Muscle of leg (tissue), 3 donors: ENCODE measurements at regions not wholly inside any gene's neighbourhood (a gene's known extent, or its start where the extent isn't known, plus 50 kb on each side); places are given as distances from the start of the nearest gene placed in this dataset.

Experiments
- DNase-seq: peaks from one replicate; pipeline ENCODE4 v3.0.0; 2013
- H3K27ac ChIP-seq: one replicate; pipeline ENCODE4 v1.5.1; 2013; ENCODE audit warnings: mild to moderate bottlenecking, low read length, control low read depth
- H3K27me3 ChIP-seq: one replicate; pipeline ENCODE4 v1.6.1; 2013; ENCODE audit warnings: low read length; ENCODE audit not compliant: control insufficient read depth, insufficient read depth
- H3K36me3 ChIP-seq: one replicate; pipeline ENCODE4 v1.6.1; 2013; ENCODE audit warnings: low read length; ENCODE audit not compliant: control insufficient read depth, insufficient read depth
- H3K4me1 ChIP-seq: one replicate; pipeline ENCODE4 v1.6.1; 2013; ENCODE audit warnings: low read length; ENCODE audit not compliant: control insufficient read depth, insufficient read depth
- H3K4me3 ChIP-seq: one replicate; pipeline ENCODE4 v1.5.1; 2013; ENCODE audit warnings: low read length, control low read depth
- H3K9me3 ChIP-seq: replicated peaks from 2 replicates; pipeline ENCODE4 v1.6.1; 2013; ENCODE audit warnings: low read depth, low read length; ENCODE audit not compliant: control insufficient read depth
- WGBS: methylation state at CpG from one replicate; pipeline ENCODE4 v1.1.5; 2013; ENCODE audit warnings: missing lambda C conversion rate; ENCODE audit not compliant: insufficient coverage; 5-methylcytosine and 5-hydroxymethylcytosine counted together

DNA sequence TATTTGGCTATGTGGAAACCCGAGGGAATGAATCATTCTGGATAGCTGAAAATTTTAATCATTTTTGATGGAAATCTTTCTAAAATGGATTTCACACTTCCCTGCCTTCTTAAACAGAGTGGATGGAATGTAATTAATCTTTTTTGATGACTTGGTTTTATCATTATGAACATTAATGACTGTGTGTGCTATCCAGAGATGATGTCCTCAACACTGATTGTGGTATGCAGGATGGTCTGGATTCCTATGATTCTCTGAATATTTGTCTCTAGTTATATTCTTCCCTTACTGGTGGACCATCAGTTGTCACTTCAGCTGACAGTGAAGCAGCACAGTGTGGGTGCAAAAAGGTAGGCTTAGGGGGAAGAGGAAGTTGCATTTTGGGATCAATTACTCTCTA lies 513.5 kb downstream of the LMO4 start:
- H3K27me3 ChIP-seq = no peaks in the 10 kb centered on the region
- H3K4me1 ChIP-seq = no peaks in the 10 kb centered on the region
- H3K36me3 ChIP-seq = no peaks in the 10 kb centered on the region
- H3K9me3 ChIP-seq = no peaks in the 10 kb centered on the region
- no peak for DNase-seq
- no peak overlapping the region for H3K27ac ChIP-seq
- no CpG with 5 or more reads among the region's 1 CpG for WGBS
- no peak overlapping the region for H3K4me3 ChIP-seq

DNA sequence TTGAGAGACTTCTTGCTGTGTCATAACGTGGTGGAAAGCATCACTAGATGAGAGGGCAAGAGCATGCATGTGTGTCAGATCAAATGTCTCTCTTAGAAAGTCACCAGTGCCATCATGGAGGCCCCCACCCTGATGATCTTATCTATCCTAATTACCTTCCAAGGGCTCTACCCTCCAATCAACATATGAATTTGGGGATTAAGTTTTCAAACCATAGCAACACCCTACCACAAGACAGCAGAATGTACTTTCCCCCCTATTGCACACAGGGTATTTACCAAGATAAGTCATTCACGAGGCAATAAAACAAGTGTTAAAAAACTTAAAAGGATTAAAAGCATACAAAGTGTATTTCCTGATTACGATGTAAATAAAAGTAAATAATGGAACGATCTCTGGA lies 515.6 kb downstream of the LMO4 start:
- Histone ChIP-seq H3K9me3 (no peaks in the 10 kb centered on the region), H3K4me1 (no peaks in the 10 kb centered on the region), H3K4me3 (no peak overlapping the region), H3K27ac (no peak overlapping the region), H3K36me3 (no peaks in the 10 kb centered on the region), H3K27me3 (no peaks in the 10 kb centered on the region)
- DNase-seq = no peak
- WGBS = no CpG with 5 or more reads among the region's 4 CpGs

DNA sequence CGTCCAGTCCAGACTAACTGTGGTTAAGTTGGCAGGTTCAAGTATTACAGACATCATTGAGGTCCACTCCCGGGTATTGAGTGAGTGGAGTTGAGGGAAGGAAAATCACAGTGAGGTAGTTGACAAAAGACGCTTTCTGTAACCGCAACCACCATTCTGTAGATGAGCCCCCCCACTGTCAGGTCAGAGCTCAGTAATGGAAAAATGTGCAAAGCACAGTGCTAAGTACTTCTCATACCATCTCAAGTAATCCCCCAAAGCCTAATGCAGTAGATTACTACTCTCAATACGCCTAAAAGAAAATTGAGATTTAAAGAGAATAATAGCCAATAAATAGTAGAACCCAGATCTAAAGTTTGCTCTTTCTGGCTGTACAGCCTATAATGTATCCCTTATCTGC lies 522.8 kb downstream of the LMO4 start:
- Histone ChIP-seq H3K27ac (no peak overlapping the region), H3K4me1 (no peaks in the 10 kb centered on the region), H3K9me3 (no peaks in the 10 kb centered on the region), H3K4me3 (no peak overlapping the region), H3K27me3 (no peaks in the 10 kb centered on the region), H3K36me3 (no peaks in the 10 kb centered on the region)
- no peak for DNase-seq
- WGBS = 65% methylated on average over 2 of the region's 5 CpGs

DNA sequence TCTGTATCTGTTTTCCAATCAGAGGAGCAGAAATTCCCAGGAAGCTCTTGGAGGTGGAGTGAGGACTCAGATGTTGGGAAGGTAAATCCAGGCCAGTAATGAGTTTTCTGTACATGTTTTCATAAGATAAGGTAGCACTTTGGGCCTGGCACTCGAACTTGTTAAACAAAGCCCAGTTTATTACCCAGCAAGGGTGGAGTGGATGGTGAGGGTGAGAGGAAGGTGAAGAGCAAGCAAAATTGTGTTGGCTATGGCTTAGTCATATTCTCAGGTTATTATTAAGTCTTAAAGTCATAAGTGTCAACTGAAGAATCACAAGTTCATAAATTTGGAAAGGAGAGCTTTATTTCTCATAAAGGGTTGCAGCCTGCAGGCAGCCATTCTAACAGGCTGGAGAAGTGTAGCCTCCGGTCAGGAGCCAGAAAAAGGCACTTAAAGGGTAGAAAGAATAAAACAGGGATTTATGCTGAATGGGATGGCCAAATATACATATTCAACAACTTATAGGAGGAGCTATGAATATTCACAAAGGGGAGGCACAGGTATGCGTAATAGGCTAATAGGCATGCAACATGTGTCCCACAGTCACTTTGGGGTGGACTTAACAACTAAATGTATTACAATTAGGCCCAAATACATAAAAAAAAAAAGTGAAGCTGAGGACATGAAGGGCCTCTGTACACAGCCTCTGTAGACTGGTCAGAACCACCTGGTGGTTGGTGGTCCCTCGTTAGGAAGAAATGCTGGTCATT lies 523.9 kb downstream of the LMO4 start:
- Histone ChIP-seq H3K9me3 (no peaks in the 10 kb centered on the region), H3K27me3 (no peaks in the 10 kb centered on the region), H3K4me3 (no peak overlapping the region), H3K4me1 (no peaks in the 10 kb centered on the region), H3K27ac (no peak overlapping the region), H3K36me3 (no peaks in the 10 kb centered on the region)
- DNase-seq = no peak
- WGBS = 86% methylated on average over 2 of the region's 4 CpGs

DNA sequence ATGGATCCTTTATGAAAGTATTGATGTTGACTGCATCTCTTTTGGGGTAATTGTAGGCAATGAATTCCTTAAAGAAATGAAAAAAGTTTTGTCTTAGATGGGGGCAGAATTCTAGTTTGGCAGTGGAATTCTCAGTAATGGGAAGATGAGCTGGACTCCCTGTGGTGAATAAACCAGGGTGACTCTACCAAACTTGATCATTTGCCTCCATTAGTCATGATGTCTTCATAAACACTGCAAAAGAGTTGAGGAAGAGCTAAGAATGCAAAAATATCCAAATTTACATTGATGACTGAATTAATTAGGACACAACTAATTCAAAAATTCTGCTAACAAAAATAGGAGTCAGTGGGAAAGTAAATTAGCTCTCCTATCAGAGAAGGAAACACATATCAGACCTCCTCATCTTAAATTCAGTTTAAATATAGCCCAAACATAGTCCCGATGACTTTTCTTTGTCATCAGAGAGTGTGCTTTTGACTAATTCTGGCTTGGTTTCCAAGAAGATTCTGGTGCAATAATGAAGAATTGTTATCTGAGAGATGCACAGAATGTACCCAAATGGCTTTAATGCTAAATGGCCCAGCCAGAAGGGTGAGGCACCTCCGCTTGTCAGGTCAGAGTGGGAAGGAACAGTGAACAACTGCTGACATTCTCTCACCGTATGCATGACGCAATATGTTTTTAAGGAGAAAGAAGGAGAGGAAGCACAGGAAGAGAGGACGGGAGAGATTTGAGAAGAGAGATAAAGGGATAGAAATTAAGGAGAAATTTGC lies 525.1 kb downstream of the LMO4 start:
- H3K27ac ChIP-seq = no peak overlapping the region
- H3K4me1 ChIP-seq = no peaks in the 10 kb centered on the region
- H3K36me3 ChIP-seq = no peaks in the 10 kb centered on the region
- no peak for DNase-seq
- no peak overlapping the region for H3K4me3 ChIP-seq
- no peaks in the 10 kb centered on the region for H3K9me3 ChIP-seq
- WGBS = 90% methylated on average over 2 of the region's 5 CpGs
- H3K27me3 ChIP-seq = no peaks in the 10 kb centered on the region

DNA sequence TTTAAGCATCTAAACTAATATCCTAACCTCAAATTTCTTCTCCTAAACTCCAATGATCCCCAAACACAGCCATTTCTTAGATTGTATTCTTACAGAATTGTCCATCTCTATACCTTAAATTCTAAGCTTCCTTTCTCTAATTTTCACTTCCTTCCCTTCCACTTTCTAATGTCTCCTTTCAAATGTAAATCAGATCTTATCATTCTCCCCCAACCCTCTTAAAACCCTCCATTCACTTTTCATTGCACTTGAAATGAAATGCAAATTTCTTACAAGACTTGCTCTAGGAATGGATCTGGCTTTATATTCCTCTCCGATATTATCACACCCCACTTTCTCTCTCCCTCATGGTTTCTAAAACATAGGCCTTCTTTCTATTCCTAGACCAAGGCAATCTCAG lies 534.6 kb downstream of the LMO4 start:
- no peak overlapping the region for H3K27ac ChIP-seq
- no peaks in the 10 kb centered on the region for H3K4me1 ChIP-seq
- no peaks in the 10 kb centered on the region for H3K36me3 ChIP-seq
- H3K9me3 ChIP-seq = no peaks in the 10 kb centered on the region
- 100% methylated on average over 1 of the region's 1 CpG for WGBS
- H3K4me3 ChIP-seq = no peak overlapping the region
- H3K27me3 ChIP-seq = no peaks in the 10 kb centered on the region
- DNase-seq = no peak

DNA sequence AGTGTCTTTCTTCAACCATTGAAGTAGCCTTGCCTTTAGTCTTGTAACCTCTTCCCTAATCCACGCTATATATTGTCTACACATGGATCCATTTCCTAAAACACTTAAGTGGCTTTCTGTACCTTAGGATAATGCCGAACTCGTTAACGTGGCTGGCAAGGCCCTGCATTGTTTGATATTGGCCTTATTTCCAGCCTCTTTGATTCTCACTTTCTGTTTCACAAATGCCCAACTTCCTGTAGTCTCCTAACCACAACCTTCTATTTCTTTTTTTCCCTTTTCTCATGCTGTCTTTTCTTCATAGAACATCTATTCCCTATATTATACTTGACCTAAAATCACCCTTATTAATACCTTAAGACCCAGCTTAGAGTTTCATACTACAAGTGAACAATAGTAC lies 536.0 kb downstream of the LMO4 start:
- Histone ChIP-seq H3K27me3 (no peaks in the 10 kb centered on the region), H3K9me3 (no peaks in the 10 kb centered on the region), H3K27ac (no peak overlapping the region), H3K4me3 (no peak overlapping the region), H3K4me1 (no peaks in the 10 kb centered on the region), H3K36me3 (no peaks in the 10 kb centered on the region)
- no peak for DNase-seq
- whole genome bisulfite sequencing = 87% methylated on average over 4 of the region's 4 CpGs

DNA sequence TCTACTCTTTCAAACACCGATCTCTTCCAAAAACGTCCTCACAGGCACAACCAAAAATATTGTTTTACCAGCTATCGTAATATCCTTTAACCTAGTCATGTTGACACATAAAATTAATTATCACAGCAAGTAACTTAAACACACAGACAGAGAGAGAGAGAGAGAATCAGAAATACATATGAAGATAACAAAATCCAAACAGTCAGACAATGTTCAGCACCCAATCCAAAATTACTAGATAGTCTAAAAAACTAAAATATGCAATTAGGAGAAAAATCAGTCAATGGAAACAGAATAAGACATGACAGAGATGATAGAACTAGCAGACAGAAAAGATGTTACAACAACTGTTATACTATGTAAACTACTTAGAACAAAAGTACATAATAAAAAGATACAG lies 537.7 kb downstream of the LMO4 start:
- Histone ChIP-seq H3K4me1 (no peaks in the 10 kb centered on the region), H3K9me3 (no peaks in the 10 kb centered on the region), H3K36me3 (no peaks in the 10 kb centered on the region), H3K4me3 (no peak overlapping the region), H3K27me3 (no peaks in the 10 kb centered on the region), H3K27ac (no peak overlapping the region)
- 100% methylated on average over 1 of the region's 3 CpGs for WGBS
- DNase-seq = no peak

DNA sequence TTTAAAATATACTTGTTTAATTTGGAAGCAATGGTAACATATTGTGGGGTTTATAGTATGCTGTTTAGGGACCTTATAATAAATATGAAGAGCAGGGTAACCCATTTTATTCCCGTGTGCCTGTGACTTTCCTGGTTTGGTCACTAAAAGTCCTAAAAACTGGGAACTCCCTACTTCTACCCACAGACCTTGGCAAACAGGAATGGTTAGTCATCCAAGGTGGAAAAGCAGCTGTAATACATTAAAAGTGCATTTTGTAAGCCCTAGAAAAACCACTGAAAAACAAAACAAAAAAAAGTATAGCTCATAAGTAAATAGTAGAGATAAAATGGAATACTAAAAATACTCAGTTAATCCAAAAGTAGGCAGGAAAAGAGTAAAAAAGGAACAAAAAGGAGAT lies 538.9 kb downstream of the LMO4 start:
- no peaks in the 10 kb centered on the region for H3K9me3 ChIP-seq
- no peak overlapping the region for H3K4me3 ChIP-seq
- H3K27me3 ChIP-seq = no peaks in the 10 kb centered on the region
- no peak overlapping the region for H3K27ac ChIP-seq
- no peaks in the 10 kb centered on the region for H3K36me3 ChIP-seq
- no peak for DNase-seq
- no CpG with 5 or more reads among the region's 1 CpG for WGBS
- H3K4me1 ChIP-seq = no peaks in the 10 kb centered on the region

DNA sequence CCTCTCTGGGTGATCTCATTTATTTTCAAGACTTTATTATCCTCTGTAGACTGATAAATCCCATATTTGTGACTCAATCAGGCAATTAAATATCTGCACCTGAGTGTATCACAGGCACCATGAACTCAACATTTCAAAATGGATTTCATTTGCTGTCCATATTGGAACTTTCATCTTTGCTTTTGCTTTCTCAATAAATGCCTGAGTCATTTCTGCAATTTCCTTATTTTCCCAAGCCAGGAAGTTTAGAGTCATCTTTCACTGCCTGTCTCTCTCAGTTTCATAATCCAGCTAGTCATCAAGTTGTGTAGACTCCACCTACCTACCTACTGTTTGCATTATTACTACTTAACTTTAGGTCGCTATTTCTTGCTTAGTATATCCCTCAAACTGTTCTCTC lies 540.9 kb downstream of the LMO4 start:
- H3K27me3 ChIP-seq = no peaks in the 10 kb centered on the region
- no peaks in the 10 kb centered on the region for H3K9me3 ChIP-seq
- H3K4me1 ChIP-seq = no peaks in the 10 kb centered on the region
- no peak overlapping the region for H3K4me3 ChIP-seq
- DNase-seq = peak; percentile 34
- no peak overlapping the region for H3K27ac ChIP-seq
- no peaks in the 10 kb centered on the region for H3K36me3 ChIP-seq
- whole genome bisulfite sequencing = 67% methylated on average over 1 of the region's 1 CpG
